ENCODE measurements at regions not wholly inside any gene's neighbourhood (a gene's known extent, or its start where the extent isn't known, plus 50 kb on each side); places are given as distances from the start of the nearest gene placed in this dataset.

GRCh38 chrX:80511969-80512760 is 91.9 kb downstream of the TENT5D start (continued):
- TF ChIP-seq MAX (IDR thresholded peaks at IDR 0.05): no peak
- no peak for TF ChIP-seq SNAPC2 (CRISPR knock-in tag; IDR thresholded peaks at IDR 0.05)
- TF ChIP-seq KLF6 (CRISPR knock-in tag; IDR thresholded peaks at IDR 0.05): no peak

GRCh38 chrX:80512924-80513323 is 92.7 kb downstream of the TENT5D start:
- FAIRE-seq: no peak
- H3K4me1 ChIP-seq (ENCODE audit: insufficient read depth, low read length): no peaks in the 10 kb centered on the region
- no TSS peak for BruUV-seq (replicated peaks)
- H3K36me3 ChIP-seq (replicated peaks in 1 of 2; ENCODE audit: control insufficient read depth in 1 of 2, insufficient read depth in 2 of 2, low read length in 2 of 2): no peaks in the 10 kb centered on the region
- no peak overlapping the region for H3K9ac ChIP-seq (ENCODE audit: insufficient read depth, low read depth, low read length)
- no peak for DNase-seq (ENCODE audit: low spot score)
- TF ChIP-seq RCOR2 (CRISPR knock-in tag; IDR thresholded peaks at IDR 0.05) (no peak), POGZ (CRISPR knock-in tag; IDR thresholded peaks at IDR 0.05) (no peak), REL (CRISPR knock-in tag; conservative IDR thresholded peaks at IDR 0.05) (no peak), ZNF513 (CRISPR knock-in tag; conservative IDR thresholded peaks at IDR 0.05) (no peak), JUN (CRISPR knock-in tag; IDR thresholded peaks at IDR 0.05) (no peak)
- H3K4me3 ChIP-seq (replicated peaks in 1 of 3; ENCODE audit: insufficient read depth in 1 of 3, low read depth in 2 of 3, low read length in 3 of 3): no peak overlapping the region
- in situ Hi-C loops (cut with HindIII; ENCODE audit: extremely low pct_ligation_motif_present, low pct_unique_long_range_greater_than_20kb) (no loop called here), intact Hi-C loops (cut with micrococcal nuclease; ENCODE audit: unreplicated experiment) (no loop called here)
- ChIA-PET CTCF (ENCODE audit: low intra/inter-chr PET ratio, low total read pairs) (no interaction called here), POLR2A (no interaction called here)
- no peaks in the 10 kb centered on the region for H3K27me3 ChIP-seq (ENCODE audit: control insufficient read depth in 1 of 2, insufficient read depth in 2 of 2, low read length in 2 of 2)
- no peak overlapping the region for H2AFZ ChIP-seq (ENCODE audit: low read length)
- H3K79me2 ChIP-seq (ENCODE audit: insufficient read depth, low read length): no peaks in the 10 kb centered on the region
- no peaks in the 10 kb centered on the region for H4K20me1 ChIP-seq (ENCODE audit: insufficient read depth, low read length)
- no peak overlapping the region for H3K27ac ChIP-seq (ENCODE audit: extremely low read length, insufficient read depth, low read length)
- no peaks in the 10 kb centered on the region for H3K9me3 ChIP-seq (ENCODE audit: low read length)
- H3K4me2 ChIP-seq (ENCODE audit: low read depth, low read length): no peak overlapping the region
- WGBS (ENCODE audit: low lambda C conversion rate): 0% methylated on average over 4 of the region's 4 CpGs
- ATAC-seq: no peak
